Transverse colon (tissue), 4 donors: ENCODE measurements at regions not wholly inside any gene's neighbourhood (a gene's known extent, or its start where the extent isn't known, plus 50 kb on each side); places are given as distances from the start of the nearest gene placed in this dataset.

Source experiments
- EP300 ChIP-seq: sonication (generic); formaldehyde crosslinking; IDR thresholded peaks from one replicate; pipeline ENCODE4 v1.6.1; 2017; ENCODE audit warnings: antibody characterized with exemption, low read depth
- POLR2A ChIP-seq: fragments of 450-650 bp; IDR thresholded peaks from one replicate; pipeline ENCODE4 v1.6.1; 2016; ENCODE audit warnings: antibody characterized with exemption, mild to moderate bottlenecking, moderate library complexity
- POLR2AphosphoS5 ChIP-seq, 3 donors: sonication (generic); formaldehyde crosslinking; IDR thresholded peaks; one replicate each; pipeline ENCODE4 v1.6.1; 2016; ENCODE audit warnings: antibody characterized with exemption in 3 of 3
- TF ChIP-seq, protein P1 (sequence below), 5 experiments: fragments of 200-600 bp in 3 of 5; fragments of 450-650 bp in 2 of 5; sonication (generic) in 3 of 5; IDR thresholded peaks; 1 replicate in 2 of 5; 2 replicates in 3 of 5; pipeline ENCODE4 v1.5.1; 2016 to 2017; ENCODE audit warnings: antibody characterized with exemption in 5 of 5, inconsistent platforms in 3 of 5, mild to moderate bottlenecking in 2 of 5, moderate library complexity in 1 of 5

DNA sequence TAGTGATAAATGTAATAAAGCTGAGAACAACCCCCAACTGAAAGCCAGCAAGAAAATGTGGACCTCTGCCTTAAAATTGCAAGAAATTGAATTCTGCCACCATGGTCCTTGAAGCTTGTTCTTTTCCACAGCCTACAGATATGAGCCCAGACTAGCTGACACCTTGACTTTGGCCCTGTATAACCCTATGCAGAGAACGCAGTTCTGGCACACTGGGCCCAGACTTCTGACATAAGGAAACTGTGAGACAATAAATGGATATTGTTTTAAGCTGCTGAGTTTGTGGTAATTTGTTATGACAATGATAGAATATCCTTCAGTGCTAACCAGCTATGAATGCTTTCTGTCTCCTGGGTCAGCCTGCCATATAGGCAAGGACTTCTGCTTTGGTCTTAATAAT lies 315.6 kb upstream of the RIOK2 start:
- TF ChIP-seq, protein P1, sequence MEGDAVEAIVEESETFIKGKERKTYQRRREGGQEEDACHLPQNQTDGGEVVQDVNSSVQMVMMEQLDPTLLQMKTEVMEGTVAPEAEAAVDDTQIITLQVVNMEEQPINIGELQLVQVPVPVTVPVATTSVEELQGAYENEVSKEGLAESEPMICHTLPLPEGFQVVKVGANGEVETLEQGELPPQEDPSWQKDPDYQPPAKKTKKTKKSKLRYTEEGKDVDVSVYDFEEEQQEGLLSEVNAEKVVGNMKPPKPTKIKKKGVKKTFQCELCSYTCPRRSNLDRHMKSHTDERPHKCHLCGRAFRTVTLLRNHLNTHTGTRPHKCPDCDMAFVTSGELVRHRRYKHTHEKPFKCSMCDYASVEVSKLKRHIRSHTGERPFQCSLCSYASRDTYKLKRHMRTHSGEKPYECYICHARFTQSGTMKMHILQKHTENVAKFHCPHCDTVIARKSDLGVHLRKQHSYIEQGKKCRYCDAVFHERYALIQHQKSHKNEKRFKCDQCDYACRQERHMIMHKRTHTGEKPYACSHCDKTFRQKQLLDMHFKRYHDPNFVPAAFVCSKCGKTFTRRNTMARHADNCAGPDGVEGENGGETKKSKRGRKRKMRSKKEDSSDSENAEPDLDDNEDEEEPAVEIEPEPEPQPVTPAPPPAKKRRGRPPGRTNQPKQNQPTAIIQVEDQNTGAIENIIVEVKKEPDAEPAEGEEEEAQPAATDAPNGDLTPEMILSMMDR (IDR thresholded peaks at IDR 0.05), result no peak
- no peak for TF ChIP-seq EP300
- TF ChIP-seq POLR2AphosphoS5 (IDR thresholded peaks at IDR 0.05), result no peak
- no peak for TF ChIP-seq POLR2A
